ENCODE measurements at regions not wholly inside any gene's neighbourhood (a gene's known extent, or its start where the extent isn't known, plus 50 kb on each side); places are given as distances from the start of the nearest gene placed in this dataset.

DNA sequence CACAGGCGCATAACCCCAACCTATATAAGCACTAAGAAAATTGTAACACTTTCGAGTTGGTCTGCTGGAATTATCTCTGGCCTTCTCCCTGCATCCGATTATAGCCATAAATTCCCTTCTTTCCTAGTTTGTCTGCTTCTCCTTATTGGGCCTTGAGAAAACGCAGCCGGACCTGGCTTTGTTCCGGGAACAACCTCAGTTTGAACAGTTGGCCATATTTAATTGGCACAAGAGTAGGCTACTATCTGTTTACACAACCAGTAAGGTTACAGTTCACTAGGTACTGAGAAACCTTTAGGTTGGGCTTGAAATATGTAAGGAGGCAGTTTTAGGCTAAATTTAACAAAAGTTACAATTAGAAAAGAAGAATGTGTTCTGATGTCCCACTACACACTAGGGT is 176.1 kb downstream of the IPO8 start:
- no peak for DNase-seq (ENCODE audit: low spot score in 2 of 2)
- H3K4me1 ChIP-seq, result no peaks in the 10 kb centered on the region
- H3K27ac ChIP-seq, result no peak overlapping the region
- TF ChIP-seq POLR2AphosphoS5 (IDR thresholded peaks at IDR 0.05), result no peak
- no peak for TF ChIP-seq POLR2A (IDR thresholded peaks at IDR 0.05)
- TF ChIP-seq, protein P1, sequence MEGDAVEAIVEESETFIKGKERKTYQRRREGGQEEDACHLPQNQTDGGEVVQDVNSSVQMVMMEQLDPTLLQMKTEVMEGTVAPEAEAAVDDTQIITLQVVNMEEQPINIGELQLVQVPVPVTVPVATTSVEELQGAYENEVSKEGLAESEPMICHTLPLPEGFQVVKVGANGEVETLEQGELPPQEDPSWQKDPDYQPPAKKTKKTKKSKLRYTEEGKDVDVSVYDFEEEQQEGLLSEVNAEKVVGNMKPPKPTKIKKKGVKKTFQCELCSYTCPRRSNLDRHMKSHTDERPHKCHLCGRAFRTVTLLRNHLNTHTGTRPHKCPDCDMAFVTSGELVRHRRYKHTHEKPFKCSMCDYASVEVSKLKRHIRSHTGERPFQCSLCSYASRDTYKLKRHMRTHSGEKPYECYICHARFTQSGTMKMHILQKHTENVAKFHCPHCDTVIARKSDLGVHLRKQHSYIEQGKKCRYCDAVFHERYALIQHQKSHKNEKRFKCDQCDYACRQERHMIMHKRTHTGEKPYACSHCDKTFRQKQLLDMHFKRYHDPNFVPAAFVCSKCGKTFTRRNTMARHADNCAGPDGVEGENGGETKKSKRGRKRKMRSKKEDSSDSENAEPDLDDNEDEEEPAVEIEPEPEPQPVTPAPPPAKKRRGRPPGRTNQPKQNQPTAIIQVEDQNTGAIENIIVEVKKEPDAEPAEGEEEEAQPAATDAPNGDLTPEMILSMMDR (IDR thresholded peaks at IDR 0.05), result no peak
- no peaks in the 10 kb centered on the region for H3K36me3 ChIP-seq
- no peaks in the 10 kb centered on the region for H3K9me3 ChIP-seq
- H3K27me3 ChIP-seq, result no peaks in the 10 kb centered on the region
- no peak overlapping the region for H3K4me3 ChIP-seq
- intact Hi-C loops (cut with DNase I; ENCODE audit: low total_unique reads), result no loop called here

DNA sequence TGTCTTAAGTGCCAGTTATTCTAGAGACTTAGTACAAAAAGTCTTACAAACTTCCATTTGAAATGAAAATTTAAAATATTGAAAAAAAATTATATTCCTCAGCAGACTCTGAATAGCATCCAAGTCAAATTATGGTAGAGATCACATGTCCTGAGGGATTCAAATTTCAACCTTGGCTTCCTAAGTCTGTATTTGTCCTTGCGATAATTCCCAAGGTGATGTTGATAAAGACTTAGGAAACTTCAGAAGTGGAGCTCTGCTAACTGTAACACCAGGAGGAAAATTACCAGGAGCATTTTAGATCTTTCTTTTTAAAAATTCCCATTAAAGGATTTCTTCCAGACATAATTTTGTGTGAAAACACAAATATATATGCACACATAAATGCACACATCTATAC is 178.3 kb downstream of the IPO8 start:
- Histone ChIP-seq H3K9me3 (no peaks in the 10 kb centered on the region), H3K27ac (no peak overlapping the region), H3K4me3 (no peak overlapping the region), H3K4me1 (no peaks in the 10 kb centered on the region), H3K36me3 (no peaks in the 10 kb centered on the region), H3K27me3 (no peaks in the 10 kb centered on the region)
- TF ChIP-seq POLR2A (IDR thresholded peaks at IDR 0.05) (no peak), POLR2AphosphoS5 (IDR thresholded peaks at IDR 0.05) (no peak)
- TF ChIP-seq, protein P1 (IDR thresholded peaks at IDR 0.05), result no peak
- no peak for DNase-seq (ENCODE audit: low spot score in 2 of 2)
- intact Hi-C loops (cut with DNase I; ENCODE audit: low total_unique reads), result no loop called here

DNA sequence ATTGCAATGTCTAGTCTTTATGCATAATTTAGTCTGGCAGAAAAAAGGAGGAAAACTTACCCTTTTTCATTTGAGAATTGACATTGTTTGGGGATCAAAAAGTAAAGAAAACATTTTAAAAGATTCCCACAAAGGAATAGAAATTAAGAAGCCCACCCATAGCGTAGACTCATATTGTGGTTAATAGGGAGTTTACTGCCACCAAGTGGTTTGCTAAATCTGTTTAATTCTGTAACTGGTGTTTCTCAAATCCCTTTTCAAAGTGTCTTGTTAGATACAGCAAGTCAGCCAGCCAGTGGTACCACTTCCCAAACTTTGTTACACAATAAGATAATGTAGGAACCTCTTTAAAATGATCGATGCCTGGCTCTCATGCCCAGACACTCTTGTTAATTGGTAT is 180.3 kb downstream of the IPO8 start:
- Histone ChIP-seq H3K27me3 (no peaks in the 10 kb centered on the region), H3K9me3 (no peaks in the 10 kb centered on the region), H3K27ac (no peak overlapping the region), H3K4me1 (no peaks in the 10 kb centered on the region), H3K4me3 (no peak overlapping the region), H3K36me3 (no peaks in the 10 kb centered on the region)
- intact Hi-C loops (cut with DNase I; ENCODE audit: low total_unique reads), result no loop called here
- TF ChIP-seq, protein P1 (IDR thresholded peaks at IDR 0.05), result no peak
- no peak for TF ChIP-seq POLR2AphosphoS5 (IDR thresholded peaks at IDR 0.05)
- TF ChIP-seq POLR2A (IDR thresholded peaks at IDR 0.05), result no peak
- no peak for DNase-seq (ENCODE audit: low spot score in 2 of 2)

DNA sequence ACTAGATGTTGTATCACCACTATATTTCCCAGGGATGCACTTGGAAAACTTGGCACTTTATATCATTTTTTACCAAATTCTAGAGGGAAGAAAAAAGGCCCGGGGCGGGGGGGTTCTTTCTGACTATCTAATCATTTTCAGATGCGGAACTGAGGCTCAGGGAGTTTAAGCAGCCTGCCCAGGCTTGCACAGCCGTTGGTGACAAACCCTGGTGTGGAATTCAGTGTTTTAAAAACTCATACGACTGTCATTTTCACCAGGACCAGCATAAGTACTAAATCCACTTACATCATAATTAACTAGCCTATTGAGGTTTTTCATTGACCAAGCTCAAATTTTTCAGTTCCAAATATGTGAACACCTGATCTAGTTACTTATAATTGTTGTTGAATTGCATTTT is 181.0 kb downstream of the IPO8 start:
- Histone ChIP-seq H3K9me3 (no peaks in the 10 kb centered on the region), H3K27ac (no peak overlapping the region), H3K36me3 (no peaks in the 10 kb centered on the region), H3K4me3 (no peak overlapping the region), H3K4me1 (no peaks in the 10 kb centered on the region), H3K27me3 (no peaks in the 10 kb centered on the region)
- no peak for DNase-seq (ENCODE audit: low spot score in 2 of 2)
- TF ChIP-seq POLR2AphosphoS5 (IDR thresholded peaks at IDR 0.05), result no peak
- TF ChIP-seq POLR2A (IDR thresholded peaks at IDR 0.05), result no peak
- TF ChIP-seq, protein P1 (IDR thresholded peaks at IDR 0.05), result no peak
- intact Hi-C loops (cut with DNase I; ENCODE audit: low total_unique reads), result no loop called here

DNA sequence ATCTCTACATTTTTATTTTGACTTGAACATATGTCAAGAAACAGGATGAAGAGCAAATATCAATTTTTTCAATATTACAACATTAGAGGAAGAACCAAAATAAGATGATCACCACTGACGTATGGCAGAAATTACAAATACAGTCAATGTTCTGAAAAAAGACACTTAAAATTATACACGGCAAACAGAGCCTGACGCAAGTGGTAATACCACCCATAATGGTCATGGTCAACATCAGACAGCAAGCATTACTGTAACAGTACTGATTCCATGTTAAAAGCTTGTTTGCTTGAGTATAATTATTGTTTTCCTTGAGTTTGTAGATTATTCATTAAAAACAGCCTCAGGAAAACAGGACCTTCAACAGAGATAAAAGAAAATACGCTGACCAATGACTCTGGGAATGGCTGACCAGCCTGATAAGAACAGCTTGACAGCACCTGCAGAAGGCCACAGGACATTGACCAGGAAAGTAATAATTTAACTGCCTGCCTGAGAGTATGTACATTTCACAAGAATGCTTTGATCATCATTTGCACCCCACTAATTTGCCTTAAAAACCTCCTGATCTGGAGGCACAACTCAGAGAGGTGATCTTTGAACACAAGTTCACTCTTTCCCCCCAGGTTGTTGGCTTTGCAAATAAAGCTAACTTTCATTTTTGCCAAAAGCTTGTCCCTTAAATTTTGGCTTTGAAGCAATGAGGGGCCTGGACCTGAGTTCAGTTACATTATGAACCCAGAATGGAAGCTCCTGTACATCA is 187.3 kb downstream of the IPO8 start:
- no peak overlapping the region for H3K27ac ChIP-seq
- no peak for DNase-seq (ENCODE audit: low spot score in 2 of 2)
- intact Hi-C loops (cut with DNase I; ENCODE audit: low total_unique reads), result no loop called here
- H3K36me3 ChIP-seq, result no peaks in the 10 kb centered on the region
- TF ChIP-seq POLR2AphosphoS5 (IDR thresholded peaks at IDR 0.05) (no peak), POLR2A (IDR thresholded peaks at IDR 0.05) (no peak)
- TF ChIP-seq, protein P1 (IDR thresholded peaks at IDR 0.05), result no peak
- no peak overlapping the region for H3K4me3 ChIP-seq
- H3K9me3 ChIP-seq, result no peaks in the 10 kb centered on the region
- H3K4me1 ChIP-seq, result no peaks in the 10 kb centered on the region
- H3K27me3 ChIP-seq, result no peaks in the 10 kb centered on the region

Data from breast epithelium (tissue), 4 donors.